GM12878 (cell line): ENCODE measurements at regions not wholly inside any gene's neighbourhood (a gene's known extent, or its start where the extent isn't known, plus 50 kb on each side); places are given as distances from the start of the nearest gene placed in this dataset.

ENCODE experiments used
- ATAC-seq: fragments of 200-7000 bp; cut with Tn5 transposase; 3 replicates; pipeline ENCODE4 v1.9.1; 2020; ENCODE audit warnings: mild to moderate bottlenecking, moderate library complexity
- BruUV-seq: library from RNA; stranded (reverse); fragments of 400-500 nt; replicated peaks from 2 replicates; lab custom pipeline; 2021; lab: Mats Ljungman, UMichigan
- CTCF ChIA-PET: fragments of 300-600 bp; sonication (Branson Sonifier 250); formaldehyde crosslinking; extraction: SDS; loops from one replicate; lab custom pipeline; 2021; ENCODE audit warnings: inconsistent platforms; lab: Yijun Ruan, JAX
- POLR2A ChIA-PET: fragments of 350-600 bp; formaldehyde crosslinking; extraction: SDS; loops from one replicate; lab custom pipeline; 2021; ENCODE audit warnings: inconsistent platforms; lab: Charles Lee
- RAD21 ChIA-PET: fragments of 300-600 bp; sonication (Branson Sonifier 250); formaldehyde crosslinking; loops from one replicate; lab custom pipeline; 2023; ENCODE audit warnings: antibody characterized with exemption; ENCODE audit not compliant: unreplicated experiment; lab: Charles Lee
- SMC1A ChIA-PET: fragments of 300-600 bp; sonication (Branson Sonifier 250); formaldehyde crosslinking; loops from one replicate; lab custom pipeline; 2023; ENCODE audit not compliant: unreplicated experiment, uncharacterized antibody; lab: Charles Lee
- DNase-seq: peaks from one replicate; pipeline ENCODE4 v3.0.0-alpha.2; 2011; ENCODE audit warnings: low read depth, low spot score
- FAIRE-seq: peaks from 3 replicates; lab custom pipeline; 2011; peaks lifted over from hg19 to GRCh38; lab: Jason Lieb, UNC
- H2AFZ ChIP-seq: 2 replicates; pipeline ENCODE4 v1.6.0; 2011; ENCODE audit warnings: low read depth, low read length, control low read depth; ENCODE audit not compliant: control insufficient read depth
- H3K27ac ChIP-seq: 2 replicates; pipeline ENCODE4 v1.5.1; 2011; ENCODE audit warnings: control low read depth; ENCODE audit not compliant: control insufficient read depth, insufficient read depth
- H3K27me3 ChIP-seq, 2 experiments: replicated peaks in 1 of 2; 2 replicates each; pipeline versions ENCODE4 v1.6.0 to v1.6.1; 2011; ENCODE audit warnings: low read length in 1 of 2; ENCODE audit not compliant: control insufficient read depth in 2 of 2, insufficient read depth in 2 of 2
- H3K36me3 ChIP-seq, 2 experiments: 2 replicates each; pipeline ENCODE4 v1.5.1; 2011; ENCODE audit warnings: low read length in 1 of 2; ENCODE audit not compliant: control insufficient read depth in 2 of 2, insufficient read depth in 2 of 2
- H3K4me1 ChIP-seq: 2 replicates; pipeline ENCODE4 v1.6.1; 2011; ENCODE audit warnings: mild to moderate bottlenecking, low read length, moderate library complexity, mixed read lengths; ENCODE audit not compliant: control insufficient read depth, insufficient read depth
- H3K4me2 ChIP-seq: 2 replicates; pipeline ENCODE4 v1.6.0; 2011; ENCODE audit warnings: control low read depth; ENCODE audit not compliant: control insufficient read depth, insufficient read depth
- H3K4me3 ChIP-seq: fragments of 200-600 bp; sonication (generic); 2 replicates; pipeline ENCODE4 v1.5.1; 2016
- H3K79me2 ChIP-seq: 2 replicates; pipeline ENCODE4 v1.6.0; 2011; ENCODE audit warnings: low read length; ENCODE audit not compliant: control insufficient read depth, insufficient read depth
- H3K9ac ChIP-seq: 2 replicates; pipeline ENCODE4 v1.8.0; 2011; ENCODE audit warnings: low read length, control low read depth, mixed read lengths; ENCODE audit not compliant: control insufficient read depth, insufficient read depth
- H3K9me3 ChIP-seq: replicated peaks from 3 replicates; pipeline ENCODE4 v1.5.1; 2011; ENCODE audit warnings: mild to moderate bottlenecking, low read length; ENCODE audit not compliant: control insufficient read depth, insufficient read depth
- H4K20me1 ChIP-seq: 2 replicates; pipeline ENCODE4 v1.6.0; 2011; ENCODE audit not compliant: control insufficient read depth, insufficient read depth
- BMI1 ChIP-seq: fragments of 450-650 bp; IDR thresholded peaks from 2 replicates; pipeline ENCODE4 v1.6.1; 2016; ENCODE audit warnings: mild to moderate bottlenecking, moderate library complexity, borderline replicate concordance
- GATAD2B ChIP-seq: fragments of 450-650 bp; conservative IDR thresholded peaks from 2 replicates; pipeline ENCODE4 v1.6.1; 2017; ENCODE audit warnings: low read depth, mild to moderate bottlenecking, moderate library complexity
- IKZF1 ChIP-seq: fragments of 450-650 bp; conservative IDR thresholded peaks from 2 replicates; pipeline ENCODE4 v1.6.1; 2017; ENCODE audit warnings: antibody characterized with exemption, mild to moderate bottlenecking
- KLF5 ChIP-seq: fragments of 450-650 bp; IDR thresholded peaks from 2 replicates; pipeline ENCODE4 v1.6.1; 2014; ENCODE audit warnings: mild to moderate bottlenecking; ENCODE audit not compliant: partially characterized antibody
- NBN ChIP-seq: fragments of 450-650 bp; IDR thresholded peaks from 2 replicates; pipeline ENCODE4 v1.6.1; 2016
- PAX8 ChIP-seq: fragments of 450-650 bp; IDR thresholded peaks from 2 replicates; pipeline ENCODE4 v1.6.1; 2017; ENCODE audit warnings: mild to moderate bottlenecking, moderate library complexity
- POU2F2 ChIP-seq: IDR thresholded peaks from 3 replicates; pipeline ENCODE4 v1.6.1; 2011; ENCODE audit warnings: low read depth, mild to moderate bottlenecking, low read length, borderline replicate concordance
- RFX5 ChIP-seq: IDR thresholded peaks from 2 replicates; pipeline ENCODE4 v1.6.1; 2011; ENCODE audit warnings: low read depth, low read length, improper control_type of control experiment
- SPI1 ChIP-seq: IDR thresholded peaks from 2 replicates; pipeline ENCODE4 v1.6.1; 2011; ENCODE audit warnings: low read depth, mild to moderate bottlenecking, low read length, moderate library complexity, borderline replicate concordance; ENCODE audit not compliant: insufficient read depth
- SREBF2 ChIP-seq: IDR thresholded peaks from 2 replicates; pipeline ENCODE4 v1.6.1; 2012; ENCODE audit warnings: mild to moderate bottlenecking, low read length
- ZBED1 ChIP-seq: IDR thresholded peaks from 2 replicates; pipeline ENCODE4 v1.6.1; 2016; ENCODE audit warnings: borderline replicate concordance
- WGBS: methylation state at CpG from one replicate; pipeline ENCODE4 v1.1.6; 2016; ENCODE audit warnings: low lambda C conversion rate; ENCODE audit not compliant: insufficient replicate concordance, insufficient coverage; ENCODE audit errors: missing lambda C conversion rate; 5-methylcytosine and 5-hydroxymethylcytosine counted together
- in situ Hi-C: fragments of 300-500 bp; cut with MboI; formaldehyde crosslinking; loops from 9 replicates; pipeline ENCODE4 v1.14.3; 2018; ENCODE audit warnings: mixed read lengths
- intact Hi-C: fragments of 100-400 bp; cut with micrococcal nuclease; formaldehyde crosslinking; loops from one replicate; pipeline ENCODE4 v1.14.2; 2022; ENCODE audit not compliant: unreplicated experiment
- TF ChIP-seq, protein P1 (sequence below): IDR thresholded peaks from 2 replicates; pipeline ENCODE4 v1.6.1; 2011; ENCODE audit warnings: borderline replicate concordance, low read depth, mild to moderate bottlenecking, moderate library complexity, low read length; ENCODE audit not compliant: insufficient read depth, poor library complexity, severe bottlenecking
- TF ChIP-seq, protein P2 (sequence below): IDR thresholded peaks from 2 replicates; pipeline ENCODE4 v1.6.1; 2011; ENCODE audit warnings: low read depth, mild to moderate bottlenecking, low read length, moderate library complexity, borderline replicate concordance; ENCODE audit errors: extremely low read depth

DNA sequence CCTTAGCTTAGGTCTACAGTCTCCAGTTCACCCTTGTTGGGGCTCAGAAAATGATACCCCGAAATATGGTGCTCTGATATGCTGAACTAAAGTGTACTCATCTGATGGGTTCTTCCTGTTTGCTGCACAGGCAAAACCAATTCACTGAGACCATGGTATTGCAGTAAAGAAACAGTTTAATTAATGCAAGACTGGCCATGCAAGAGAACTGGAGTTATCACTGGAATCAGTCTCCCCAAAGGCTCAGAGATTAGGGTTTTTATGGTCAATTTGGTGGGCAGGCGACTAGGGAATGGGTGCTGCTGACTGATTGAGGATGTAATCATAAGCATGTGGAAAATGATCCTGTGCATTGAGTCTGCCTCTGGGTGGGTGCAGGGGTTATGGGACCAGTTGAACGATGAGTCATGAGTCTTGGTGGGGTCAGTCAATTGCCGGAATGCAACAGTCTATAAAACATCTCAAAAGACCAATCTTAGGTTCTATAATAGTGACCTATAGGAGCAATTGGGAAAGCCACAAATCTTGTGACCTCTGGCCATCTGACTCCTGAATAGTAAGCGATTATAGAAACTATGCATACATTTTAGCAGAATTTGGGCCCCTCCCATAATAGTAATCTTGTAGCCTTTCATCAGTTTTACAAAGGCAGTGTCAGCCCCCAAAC, 113.0 kb upstream of the ANKRD55 start:
- Histone ChIP-seq H4K20me1 (no peaks in the 10 kb centered on the region), H3K4me1 (no peaks in the 10 kb centered on the region), H3K79me2 (no peaks in the 10 kb centered on the region), H2AFZ (no peak overlapping the region), H3K9me3 (no peaks in the 10 kb centered on the region; the same call in 2 of the 3 replicates), H3K4me3 (no peak overlapping the region), H3K4me2 (no peak overlapping the region), H3K36me3 (no peaks in the 10 kb centered on the region), H3K27ac (no peak overlapping the region), H3K9ac (no peak overlapping the region), H3K27me3 (no peaks in the 10 kb centered on the region)
- TF ChIP-seq SREBF2 (no peak), PAX8 (no peak), BMI1 (no peak), IKZF1 (no peak), POU2F2 (no peak), SPI1 (no peak), GATAD2B (no peak), ZBED1 (no peak), KLF5 (no peak), NBN (no peak), RFX5 (no peak)
- TF ChIP-seq, protein P1, sequence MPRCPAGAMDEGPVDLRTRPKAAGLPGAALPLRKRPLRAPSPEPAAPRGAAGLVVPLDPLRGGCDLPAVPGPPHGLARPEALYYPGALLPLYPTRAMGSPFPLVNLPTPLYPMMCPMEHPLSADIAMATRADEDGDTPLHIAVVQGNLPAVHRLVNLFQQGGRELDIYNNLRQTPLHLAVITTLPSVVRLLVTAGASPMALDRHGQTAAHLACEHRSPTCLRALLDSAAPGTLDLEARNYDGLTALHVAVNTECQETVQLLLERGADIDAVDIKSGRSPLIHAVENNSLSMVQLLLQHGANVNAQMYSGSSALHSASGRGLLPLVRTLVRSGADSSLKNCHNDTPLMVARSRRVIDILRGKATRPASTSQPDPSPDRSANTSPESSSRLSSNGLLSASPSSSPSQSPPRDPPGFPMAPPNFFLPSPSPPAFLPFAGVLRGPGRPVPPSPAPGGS: no peak
- TF ChIP-seq, protein P2, sequence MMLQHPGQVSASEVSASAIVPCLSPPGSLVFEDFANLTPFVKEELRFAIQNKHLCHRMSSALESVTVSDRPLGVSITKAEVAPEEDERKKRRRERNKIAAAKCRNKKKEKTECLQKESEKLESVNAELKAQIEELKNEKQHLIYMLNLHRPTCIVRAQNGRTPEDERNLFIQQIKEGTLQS: no peak
- CTCF ChIA-PET: no interaction called here
- FAIRE-seq (no peak), DNase-seq (no peak), ATAC-seq (no peak)
- BruUV-seq: no TSS peak
- 56% methylated on average over 5 of the region's 5 CpGs for WGBS
- intact Hi-C loops: no loop called here
- in situ Hi-C loops: no loop called here
- RAD21 ChIA-PET: no interaction called here
- SMC1A ChIA-PET: interaction anchor here (1.5 kb wide), 1 partner anchor 97 kb away, joined by 4 read pairs; no protein-coding TSS in a partner anchor
- POLR2A ChIA-PET: no interaction called here
